ENCODE measurements at regions not wholly inside any gene's neighbourhood (a gene's known extent, or its start where the extent isn't known, plus 50 kb on each side); places are given as distances from the start of the nearest gene placed in this dataset.

DNA sequence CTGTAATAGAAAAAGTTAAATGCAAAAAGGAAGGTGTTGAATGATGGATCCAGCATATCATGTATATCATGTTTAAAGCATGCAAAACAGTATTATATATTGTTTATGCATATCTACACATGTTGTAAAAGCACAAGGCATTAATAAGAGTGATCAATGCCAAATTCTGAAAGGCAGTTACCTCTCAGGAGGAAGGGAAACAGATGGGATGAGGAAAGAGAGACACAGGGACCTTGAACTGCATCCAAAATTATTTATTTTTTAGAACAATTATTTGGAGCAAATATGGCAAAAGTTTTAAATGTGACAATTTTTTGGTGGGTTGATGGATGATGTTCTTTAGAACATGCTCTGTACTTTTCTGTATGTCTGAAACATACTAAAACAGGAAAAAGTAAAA, 193.4 kb downstream of the CLCN4 start:
- no peaks in the 10 kb centered on the region for H3K9me3 ChIP-seq (ENCODE audit: low read length)
- H3K4me3 ChIP-seq (ENCODE audit: low read depth, low read length, poor library complexity, severe bottlenecking), result no peak overlapping the region
- H4K20me1 ChIP-seq (ENCODE audit: insufficient read depth, low read length), result no peaks in the 10 kb centered on the region
- no peaks in the 10 kb centered on the region for H3K9me2 ChIP-seq (ENCODE audit: low read depth, low read length)
- H3K4me2 ChIP-seq (ENCODE audit: low read length), result no peak overlapping the region
- no peaks in the 10 kb centered on the region for H3K4me1 ChIP-seq (ENCODE audit: insufficient read depth, low read length, severe bottlenecking)
- H3F3A ChIP-seq (ENCODE audit: insufficient read depth, low read length), result no peaks in the 10 kb centered on the region
- H3K9ac ChIP-seq (ENCODE audit: low read length), result no peak overlapping the region
- no peaks in the 10 kb centered on the region for H3K36me3 ChIP-seq (ENCODE audit: insufficient read depth, low read length)
- H2AFZ ChIP-seq (ENCODE audit: low read length), result no peak overlapping the region
- H3K79me2 ChIP-seq (ENCODE audit: insufficient read depth, low read length), result no peaks in the 10 kb centered on the region
- H3K27ac ChIP-seq (ENCODE audit: low read depth, low read length, poor library complexity, severe bottlenecking), result no peak overlapping the region
- no peaks in the 10 kb centered on the region for H3K27me3 ChIP-seq (ENCODE audit: insufficient read depth, low read length)
- TF ChIP-seq EZH2 (IDR thresholded peaks at IDR 0.05; ENCODE audit: borderline replicate concordance, low read length), result no peak
- TF ChIP-seq, protein P1, sequence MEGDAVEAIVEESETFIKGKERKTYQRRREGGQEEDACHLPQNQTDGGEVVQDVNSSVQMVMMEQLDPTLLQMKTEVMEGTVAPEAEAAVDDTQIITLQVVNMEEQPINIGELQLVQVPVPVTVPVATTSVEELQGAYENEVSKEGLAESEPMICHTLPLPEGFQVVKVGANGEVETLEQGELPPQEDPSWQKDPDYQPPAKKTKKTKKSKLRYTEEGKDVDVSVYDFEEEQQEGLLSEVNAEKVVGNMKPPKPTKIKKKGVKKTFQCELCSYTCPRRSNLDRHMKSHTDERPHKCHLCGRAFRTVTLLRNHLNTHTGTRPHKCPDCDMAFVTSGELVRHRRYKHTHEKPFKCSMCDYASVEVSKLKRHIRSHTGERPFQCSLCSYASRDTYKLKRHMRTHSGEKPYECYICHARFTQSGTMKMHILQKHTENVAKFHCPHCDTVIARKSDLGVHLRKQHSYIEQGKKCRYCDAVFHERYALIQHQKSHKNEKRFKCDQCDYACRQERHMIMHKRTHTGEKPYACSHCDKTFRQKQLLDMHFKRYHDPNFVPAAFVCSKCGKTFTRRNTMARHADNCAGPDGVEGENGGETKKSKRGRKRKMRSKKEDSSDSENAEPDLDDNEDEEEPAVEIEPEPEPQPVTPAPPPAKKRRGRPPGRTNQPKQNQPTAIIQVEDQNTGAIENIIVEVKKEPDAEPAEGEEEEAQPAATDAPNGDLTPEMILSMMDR (IDR thresholded peaks at IDR 0.05; ENCODE audit: low read length), result no peak

DNA sequence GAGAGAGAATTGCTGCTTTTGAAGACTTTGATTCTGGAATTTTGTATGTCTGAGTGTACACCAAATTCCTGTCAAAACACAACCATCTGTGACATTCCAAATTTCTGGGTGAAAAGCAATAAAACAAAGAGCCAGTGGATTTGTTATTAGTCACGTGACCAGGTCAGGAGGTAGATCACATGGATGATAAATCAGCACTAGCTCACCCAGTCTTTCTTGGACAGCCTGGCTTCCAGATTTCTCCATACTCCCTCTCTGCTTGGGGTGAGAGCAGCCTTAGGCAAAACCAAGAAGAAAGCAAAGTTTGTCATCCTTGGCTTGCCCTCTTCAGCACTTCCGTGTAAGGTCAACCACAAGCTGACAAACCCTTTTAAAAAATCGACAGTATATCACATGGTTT, 194.2 kb downstream of the CLCN4 start:
- no peaks in the 10 kb centered on the region for H3K9me2 ChIP-seq (ENCODE audit: low read depth, low read length)
- H3K9ac ChIP-seq (ENCODE audit: low read length), result no peak overlapping the region
- H4K20me1 ChIP-seq (ENCODE audit: insufficient read depth, low read length), result no peaks in the 10 kb centered on the region
- H3K4me2 ChIP-seq (ENCODE audit: low read length), result no peak overlapping the region
- H2AFZ ChIP-seq (ENCODE audit: low read length), result no peak overlapping the region
- no peak overlapping the region for H3K27ac ChIP-seq (ENCODE audit: low read depth, low read length, poor library complexity, severe bottlenecking)
- H3K9me3 ChIP-seq (ENCODE audit: low read length), result no peaks in the 10 kb centered on the region
- H3K36me3 ChIP-seq (ENCODE audit: insufficient read depth, low read length), result no peaks in the 10 kb centered on the region
- no peaks in the 10 kb centered on the region for H3F3A ChIP-seq (ENCODE audit: insufficient read depth, low read length)
- TF ChIP-seq EZH2 (IDR thresholded peaks at IDR 0.05; ENCODE audit: borderline replicate concordance, low read length), result no peak
- TF ChIP-seq, protein P1 (IDR thresholded peaks at IDR 0.05; ENCODE audit: low read length), result no peak
- no peak overlapping the region for H3K4me3 ChIP-seq (ENCODE audit: low read depth, low read length, poor library complexity, severe bottlenecking)
- no peaks in the 10 kb centered on the region for H3K27me3 ChIP-seq (ENCODE audit: insufficient read depth, low read length)
- no peaks in the 10 kb centered on the region for H3K4me1 ChIP-seq (ENCODE audit: insufficient read depth, low read length, severe bottlenecking)
- no peaks in the 10 kb centered on the region for H3K79me2 ChIP-seq (ENCODE audit: insufficient read depth, low read length)

DNA sequence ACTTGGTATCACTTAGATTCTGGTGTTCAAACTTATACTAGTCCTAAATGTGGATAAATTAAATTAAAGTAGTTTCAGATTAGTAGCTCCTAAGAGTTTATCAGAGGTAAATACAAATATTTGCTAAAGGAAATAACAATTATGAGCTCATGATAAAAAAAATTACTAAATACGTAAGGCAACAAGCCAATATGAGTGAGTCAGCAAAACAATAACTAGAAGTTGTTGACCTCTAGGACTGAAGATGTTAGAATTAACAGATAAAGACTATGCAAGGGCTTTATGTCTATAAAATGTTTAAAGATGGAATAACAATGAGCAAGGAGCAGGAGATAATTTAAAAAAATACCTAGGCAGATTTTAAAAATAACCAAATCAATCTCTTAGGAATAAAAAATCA, 195.8 kb downstream of the CLCN4 start:
- no peak overlapping the region for H2AFZ ChIP-seq (ENCODE audit: low read length)
- H3K36me3 ChIP-seq (ENCODE audit: insufficient read depth, low read length), result no peaks in the 10 kb centered on the region
- H3K27me3 ChIP-seq (ENCODE audit: insufficient read depth, low read length), result no peaks in the 10 kb centered on the region
- H3K9me3 ChIP-seq (ENCODE audit: low read length), result no peaks in the 10 kb centered on the region
- no peak for TF ChIP-seq EZH2 (IDR thresholded peaks at IDR 0.05; ENCODE audit: borderline replicate concordance, low read length)
- TF ChIP-seq, protein P1 (IDR thresholded peaks at IDR 0.05; ENCODE audit: low read length), result no peak
- no peaks in the 10 kb centered on the region for H4K20me1 ChIP-seq (ENCODE audit: insufficient read depth, low read length)
- H3F3A ChIP-seq (ENCODE audit: insufficient read depth, low read length), result no peaks in the 10 kb centered on the region
- H3K9ac ChIP-seq (ENCODE audit: low read length), result no peak overlapping the region
- H3K4me2 ChIP-seq (ENCODE audit: low read length), result no peak overlapping the region
- H3K9me2 ChIP-seq (ENCODE audit: low read depth, low read length), result no peaks in the 10 kb centered on the region
- H3K4me1 ChIP-seq (ENCODE audit: insufficient read depth, low read length, severe bottlenecking), result no peaks in the 10 kb centered on the region
- no peak overlapping the region for H3K27ac ChIP-seq (ENCODE audit: low read depth, low read length, poor library complexity, severe bottlenecking)
- H3K4me3 ChIP-seq (ENCODE audit: low read depth, low read length, poor library complexity, severe bottlenecking), result no peak overlapping the region
- no peaks in the 10 kb centered on the region for H3K79me2 ChIP-seq (ENCODE audit: insufficient read depth, low read length)
